ENCODE measurements at regions not wholly inside any gene's neighbourhood (a gene's known extent, or its start where the extent isn't known, plus 50 kb on each side); places are given as distances from the start of the nearest gene placed in this dataset.

DNA sequence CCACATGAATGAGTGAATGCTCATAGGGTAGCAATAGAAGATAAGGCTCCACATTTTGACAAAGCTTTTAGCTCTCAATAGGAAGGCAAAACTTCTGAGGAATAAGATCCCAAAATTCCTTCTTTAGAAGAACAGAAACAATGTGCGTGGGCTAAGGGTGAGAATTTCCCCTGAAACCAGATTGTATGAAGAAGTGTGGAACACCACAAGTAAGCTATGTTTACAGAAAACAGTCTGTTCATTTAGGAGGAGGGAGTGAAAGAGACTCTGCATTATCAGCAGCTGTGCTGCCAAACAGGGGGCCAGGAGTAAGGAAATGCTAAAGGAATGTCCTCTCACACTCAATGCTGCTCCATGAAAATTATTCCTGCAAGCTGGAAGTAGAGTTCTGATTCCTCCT, 851.6 kb downstream of the CENPC start:
- Histone ChIP-seq H3K9me3 (peaks cover under 1 to 7% of the 10 kb centered on the region in 2 donors), H3K27me3 (no peaks in the 10 kb centered on the region), H3K4me3 (no peak overlapping the region), H3K27ac (no peak overlapping the region), H3K4me1 (no peaks in the 10 kb centered on the region), H3K36me3 (no peaks in the 10 kb centered on the region)
- intact Hi-C loops (cut with DNase I; ENCODE audit: low total_unique reads) = no loop called here
- DNase-seq (ENCODE audit: low spot score in 2 of 2) = no peak
- TF ChIP-seq POLR2AphosphoS5 (IDR thresholded peaks at IDR 0.05) = no peak
- TF ChIP-seq, protein P1, sequence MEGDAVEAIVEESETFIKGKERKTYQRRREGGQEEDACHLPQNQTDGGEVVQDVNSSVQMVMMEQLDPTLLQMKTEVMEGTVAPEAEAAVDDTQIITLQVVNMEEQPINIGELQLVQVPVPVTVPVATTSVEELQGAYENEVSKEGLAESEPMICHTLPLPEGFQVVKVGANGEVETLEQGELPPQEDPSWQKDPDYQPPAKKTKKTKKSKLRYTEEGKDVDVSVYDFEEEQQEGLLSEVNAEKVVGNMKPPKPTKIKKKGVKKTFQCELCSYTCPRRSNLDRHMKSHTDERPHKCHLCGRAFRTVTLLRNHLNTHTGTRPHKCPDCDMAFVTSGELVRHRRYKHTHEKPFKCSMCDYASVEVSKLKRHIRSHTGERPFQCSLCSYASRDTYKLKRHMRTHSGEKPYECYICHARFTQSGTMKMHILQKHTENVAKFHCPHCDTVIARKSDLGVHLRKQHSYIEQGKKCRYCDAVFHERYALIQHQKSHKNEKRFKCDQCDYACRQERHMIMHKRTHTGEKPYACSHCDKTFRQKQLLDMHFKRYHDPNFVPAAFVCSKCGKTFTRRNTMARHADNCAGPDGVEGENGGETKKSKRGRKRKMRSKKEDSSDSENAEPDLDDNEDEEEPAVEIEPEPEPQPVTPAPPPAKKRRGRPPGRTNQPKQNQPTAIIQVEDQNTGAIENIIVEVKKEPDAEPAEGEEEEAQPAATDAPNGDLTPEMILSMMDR (IDR thresholded peaks at IDR 0.05) = no peak

GRCh38 chr4:66691101-66691500, 854.2 kb downstream of the CENPC start:
- H3K4me1 ChIP-seq = no peaks in the 10 kb centered on the region
- no peak for TF ChIP-seq POLR2AphosphoS5 (IDR thresholded peaks at IDR 0.05)
- intact Hi-C loops (cut with DNase I; ENCODE audit: low total_unique reads) = no loop called here
- H3K27me3 ChIP-seq = no peaks in the 10 kb centered on the region
- H3K36me3 ChIP-seq = no peaks in the 10 kb centered on the region
- H3K9me3 ChIP-seq = no peaks in the 10 kb centered on the region
- DNase-seq (ENCODE audit: low spot score in 2 of 2) = no peak
- no peak overlapping the region for H3K27ac ChIP-seq
- H3K4me3 ChIP-seq = no peak overlapping the region

DNA sequence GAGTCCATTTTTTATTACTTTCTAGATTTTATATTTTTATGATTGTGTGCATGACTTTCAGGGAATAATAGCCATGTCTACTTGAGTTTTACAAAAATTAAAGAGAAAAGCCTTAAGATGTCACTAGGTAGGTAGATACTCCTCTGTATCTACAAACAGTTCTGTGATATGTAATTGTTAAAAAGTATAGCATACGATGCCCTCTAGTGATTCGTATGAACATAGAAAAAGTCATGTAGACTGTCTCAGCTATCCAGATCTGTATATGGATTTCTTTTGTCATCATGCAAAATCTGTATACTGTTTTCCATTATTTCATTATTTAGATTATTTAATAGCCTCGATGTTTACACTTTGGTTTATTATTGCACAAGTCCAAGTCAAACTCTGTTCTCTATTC, 856.6 kb downstream of the CENPC start:
- H3K4me1 ChIP-seq = no peaks in the 10 kb centered on the region
- intact Hi-C loops (cut with DNase I; ENCODE audit: low total_unique reads) = no loop called here

GRCh38 chr4:66687459-66687858, 857.8 kb downstream of the CENPC start:
- Histone ChIP-seq H3K27me3 (no peaks in the 10 kb centered on the region), H3K27ac (no peak overlapping the region), H3K4me3 (no peak overlapping the region), H3K4me1 (no peaks in the 10 kb centered on the region), H3K36me3 (no peaks in the 10 kb centered on the region), H3K9me3 (no peaks in the 10 kb centered on the region)
- intact Hi-C loops (cut with DNase I; ENCODE audit: low total_unique reads) = no loop called here
- no peak for TF ChIP-seq POLR2AphosphoS5 (IDR thresholded peaks at IDR 0.05)
- TF ChIP-seq, protein P1 (IDR thresholded peaks at IDR 0.05) = no peak
- TF ChIP-seq POLR2A (IDR thresholded peaks at IDR 0.05) = no peak
- DNase-seq (ENCODE audit: low spot score in 2 of 2) = no peak

More for the DNA sequence above, 856.6 kb downstream of the CENPC start:
- no peak for DNase-seq (ENCODE audit: low spot score in 2 of 2)
- no peaks in the 10 kb centered on the region for H3K27me3 ChIP-seq
- H3K9me3 ChIP-seq = no peaks in the 10 kb centered on the region
- no peaks in the 10 kb centered on the region for H3K36me3 ChIP-seq
- no peak overlapping the region for H3K4me3 ChIP-seq
- TF ChIP-seq, protein P1 (IDR thresholded peaks at IDR 0.05) = no peak
- TF ChIP-seq POLR2AphosphoS5 (IDR thresholded peaks at IDR 0.05) = no peak
- TF ChIP-seq POLR2A (IDR thresholded peaks at IDR 0.05) = no peak
- H3K27ac ChIP-seq = no peak overlapping the region

DNA sequence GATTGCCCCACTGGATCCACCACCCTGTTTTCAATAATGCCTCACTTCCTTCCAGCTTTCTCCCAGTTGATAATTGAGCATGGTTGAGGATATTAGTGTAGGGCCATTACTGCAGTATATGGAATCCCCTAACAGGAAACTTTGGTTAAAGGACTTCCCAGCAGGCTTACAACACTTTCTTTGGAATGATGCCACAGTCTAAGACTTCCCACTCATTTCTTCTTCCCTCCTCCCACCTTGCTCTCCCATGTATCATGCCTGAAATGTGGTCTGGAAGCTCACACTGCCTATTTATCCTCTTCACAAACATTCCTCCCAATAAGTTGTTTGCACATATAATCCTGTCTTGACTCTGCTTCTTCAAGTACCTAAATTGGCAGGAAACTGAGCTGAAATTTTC, 863.3 kb downstream of the CENPC start:
- TF ChIP-seq, protein P1 (IDR thresholded peaks at IDR 0.05) = no peak
- TF ChIP-seq POLR2AphosphoS5 (IDR thresholded peaks at IDR 0.05) = no peak
- TF ChIP-seq POLR2A (IDR thresholded peaks at IDR 0.05) = no peak
- Histone ChIP-seq H3K27me3 (no peaks in the 10 kb centered on the region), H3K36me3 (no peaks in the 10 kb centered on the region), H3K27ac (no peak overlapping the region), H3K4me1 (no peaks in the 10 kb centered on the region), H3K4me3 (no peak overlapping the region), H3K9me3 (peaks cover 0 to 11% of the 10 kb centered on the region in 2 donors)
- intact Hi-C loops (cut with DNase I; ENCODE audit: low total_unique reads) = no loop called here
- no peak for DNase-seq (ENCODE audit: low spot score in 2 of 2)

GRCh38 chr4:66667249-66667648, 878.1 kb downstream of the CENPC start:
- Histone ChIP-seq H3K27me3 (no peaks in the 10 kb centered on the region), H3K27ac (no peak overlapping the region), H3K9me3 (no peaks in the 10 kb centered on the region), H3K4me3 (no peak overlapping the region), H3K4me1 (no peaks in the 10 kb centered on the region), H3K36me3 (no peaks in the 10 kb centered on the region)
- DNase-seq (ENCODE audit: low spot score in 2 of 2) = no peak
- intact Hi-C loops (cut with DNase I; ENCODE audit: low total_unique reads) = no loop called here
- TF ChIP-seq POLR2AphosphoS5 (IDR thresholded peaks at IDR 0.05) (no peak), POLR2A (IDR thresholded peaks at IDR 0.05) (no peak)
- TF ChIP-seq, protein P1 (IDR thresholded peaks at IDR 0.05) = no peak

Measured in breast epithelium (tissue), 4 donors.